Spinal cord (tissue), 9 donors: ENCODE measurements at regions not wholly inside any gene's neighbourhood (a gene's known extent, or its start where the extent isn't known, plus 50 kb on each side); places are given as distances from the start of the nearest gene placed in this dataset.
A peak's percentile ranks its signal among the peaks of the same experiment; 100 is the strongest.

ENCODE experiments used
- DNase-seq, 6 donors: peaks; one replicate each; pipeline versions ENCODE4 v3.0.0 to v3.0.0-alpha.2; 2013 to 2015; ENCODE audit warnings: low spot score in 6 of 6, low read depth in 4 of 6
- H3K27ac ChIP-seq: one replicate; pipeline ENCODE4 v1.5.1; 2013; ENCODE audit warnings: low read depth, low read length, control low read depth
- H3K27me3 ChIP-seq: one replicate; pipeline ENCODE4 v1.6.1; 2013; ENCODE audit warnings: low read length; ENCODE audit not compliant: control insufficient read depth, insufficient read depth
- H3K36me3 ChIP-seq: one replicate; pipeline ENCODE4 v1.6.1; 2013; ENCODE audit warnings: low read length; ENCODE audit not compliant: control insufficient read depth, insufficient read depth
- H3K4me1 ChIP-seq: one replicate; pipeline ENCODE4 v1.6.1; 2013; ENCODE audit warnings: low read length; ENCODE audit not compliant: control insufficient read depth, insufficient read depth
- H3K4me3 ChIP-seq: one replicate; pipeline ENCODE4 v1.5.1; 2013; ENCODE audit warnings: low read depth, low read length, control low read depth
- H3K9me3 ChIP-seq: one replicate; pipeline ENCODE4 v1.6.1; 2013; ENCODE audit warnings: low read length; ENCODE audit not compliant: control insufficient read depth, insufficient read depth
- WGBS: methylation state at CpG from one replicate; pipeline ENCODE4 v1.1.5; 2013; ENCODE audit warnings: missing lambda C conversion rate; ENCODE audit not compliant: insufficient coverage; 5-methylcytosine and 5-hydroxymethylcytosine counted together
- donor health status: healthy.

GRCh38 chr5:111856876-111857466 lies 100.0 kb upstream of the NREP start:
- Histone ChIP-seq H3K27me3 (no peaks in the 10 kb centered on the region), H3K9me3 (no peaks in the 10 kb centered on the region), H3K4me1 (no peaks in the 10 kb centered on the region), H3K4me3 (no peak overlapping the region), H3K36me3 (no peaks in the 10 kb centered on the region), H3K27ac (no peak overlapping the region)
- WGBS = 100% methylated on average over 3 of the region's 5 CpGs
- DNase-seq = no peak

- WGBS = no CpG with 5 or more reads among the region's 1 CpG
- Histone ChIP-seq H3K36me3 (no peaks in the 10 kb centered on the region), H3K27me3 (no peaks in the 10 kb centered on the region), H3K27ac (no peak overlapping the region), H3K4me1 (no peaks in the 10 kb centered on the region), H3K4me3 (no peak overlapping the region), H3K9me3 (no peaks in the 10 kb centered on the region)
- peak in 2 of 6 donors; percentile 31 to 58 for DNase-seq
Measured at GRCh38 chr5:111855356-111855755, 98.4 kb upstream of the NREP start.

- no peaks in the 10 kb centered on the region for H3K36me3 ChIP-seq
- WGBS = no CpG with 5 or more reads among the region's 2 CpGs
- H3K4me1 ChIP-seq = no peaks in the 10 kb centered on the region
- H3K27me3 ChIP-seq = no peaks in the 10 kb centered on the region
- H3K9me3 ChIP-seq = no peaks in the 10 kb centered on the region
- H3K27ac ChIP-seq = no peak overlapping the region
- H3K4me3 ChIP-seq = no peak overlapping the region
- no peak for DNase-seq
Measured at GRCh38 chr5:111854186-111854585, 97.2 kb upstream of the NREP start.

GRCh38 chr5:111853748-111854147 lies 96.8 kb upstream of the NREP start:
- H3K4me1 ChIP-seq = no peaks in the 10 kb centered on the region
- H3K27ac ChIP-seq = no peak overlapping the region
- no peak overlapping the region for H3K4me3 ChIP-seq
- no peaks in the 10 kb centered on the region for H3K27me3 ChIP-seq
- peak in 2 of 6 donors; percentile 62 to 83 for DNase-seq
- no peaks in the 10 kb centered on the region for H3K36me3 ChIP-seq
- no peaks in the 10 kb centered on the region for H3K9me3 ChIP-seq
- WGBS = 56% methylated on average over 3 of the region's 3 CpGs

GRCh38 chr5:111851631-111852548 lies 94.9 kb upstream of the NREP start:
- no peak for DNase-seq
- H3K36me3 ChIP-seq = no peaks in the 10 kb centered on the region
- no peaks in the 10 kb centered on the region for H3K9me3 ChIP-seq
- 100% methylated on average over 3 of the region's 4 CpGs for WGBS
- no peaks in the 10 kb centered on the region for H3K27me3 ChIP-seq
- H3K27ac ChIP-seq = no peak overlapping the region
- H3K4me1 ChIP-seq = no peaks in the 10 kb centered on the region
- no peak overlapping the region for H3K4me3 ChIP-seq

- no peaks in the 10 kb centered on the region for H3K36me3 ChIP-seq
- no CpG with 5 or more reads among the region's 3 CpGs for WGBS
- no peak overlapping the region for H3K4me3 ChIP-seq
- H3K9me3 ChIP-seq = no peaks in the 10 kb centered on the region
- H3K27me3 ChIP-seq = no peaks in the 10 kb centered on the region
- H3K27ac ChIP-seq = no peak overlapping the region
- peak in 5 of 6 donors; percentile 26 to 89 (median 53) for DNase-seq
- H3K4me1 ChIP-seq = no peaks in the 10 kb centered on the region
Measured at GRCh38 chr5:111848476-111848875, 91.5 kb upstream of the NREP start.

- Histone ChIP-seq H3K36me3 (no peaks in the 10 kb centered on the region), H3K27ac (no peak overlapping the region), H3K4me3 (no peak overlapping the region), H3K4me1 (no peaks in the 10 kb centered on the region), H3K27me3 (no peaks in the 10 kb centered on the region), H3K9me3 (no peaks in the 10 kb centered on the region)
- no CpG with 5 or more reads among the region's 3 CpGs for WGBS
- no peak for DNase-seq
Measured at GRCh38 chr5:111847052-111847925, 90.3 kb upstream of the NREP start.

GRCh38 chr5:111840036-111840674 lies 83.2 kb upstream of the NREP start:
- Histone ChIP-seq H3K27me3 (no peaks in the 10 kb centered on the region), H3K36me3 (no peaks in the 10 kb centered on the region), H3K4me1 (no peaks in the 10 kb centered on the region), H3K27ac (no peak overlapping the region), H3K4me3 (no peak overlapping the region), H3K9me3 (no peaks in the 10 kb centered on the region)
- DNase-seq = no peak
- WGBS = no CpG with 5 or more reads among the region's 6 CpGs

- Histone ChIP-seq H3K36me3 (no peaks in the 10 kb centered on the region), H3K4me1 (no peaks in the 10 kb centered on the region), H3K27ac (no peak overlapping the region), H3K9me3 (no peaks in the 10 kb centered on the region), H3K27me3 (no peaks in the 10 kb centered on the region), H3K4me3 (no peak overlapping the region)
- no CpG with 5 or more reads among the region's 3 CpGs for WGBS
- DNase-seq = no peak
Measured at GRCh38 chr5:111839438-111839837, 82.4 kb upstream of the NREP start.
